Liver (tissue), 8 donors: ENCODE measurements at regions not wholly inside any gene's neighbourhood (a gene's known extent, or its start where the extent isn't known, plus 50 kb on each side); places are given as distances from the start of the nearest gene placed in this dataset.

Experiments
- DNase-seq: peaks from one replicate; pipeline ENCODE4 v3.0.0-alpha.2; 2017; ENCODE audit warnings: low spot score
- H3K27ac ChIP-seq, 2 donors: one replicate each; pipeline ENCODE4 v1.7.0; 2013; ENCODE audit warnings: inconsistent platforms in 2 of 2, low read length in 2 of 2, control low read depth in 1 of 2, low read depth in 1 of 2, mild to moderate bottlenecking in 1 of 2
- H3K27me3 ChIP-seq, 4 donors: one replicate each; pipeline versions ENCODE4 v1.6.1 to v1.7.0; 2013; ENCODE audit warnings: low read length in 3 of 4, inconsistent platforms in 1 of 4, mild to moderate bottlenecking in 1 of 4, moderate library complexity in 1 of 4; ENCODE audit not compliant: control insufficient read depth in 4 of 4, insufficient read depth in 4 of 4
- H3K36me3 ChIP-seq, 4 donors: one replicate each; pipeline versions ENCODE4 v1.6.1 to v1.7.0; 2013; ENCODE audit warnings: low read length in 3 of 4, mild to moderate bottlenecking in 3 of 4, low read depth in 1 of 4, moderate library complexity in 1 of 4; ENCODE audit not compliant: control insufficient read depth in 4 of 4, insufficient read depth in 3 of 4
- H3K4me1 ChIP-seq, 4 donors: one replicate each; pipeline versions ENCODE4 v1.6.1 to v1.7.0; 2013; ENCODE audit warnings: low read length in 3 of 4, mild to moderate bottlenecking in 3 of 4, moderate library complexity in 1 of 4; ENCODE audit not compliant: control insufficient read depth in 4 of 4, insufficient read depth in 4 of 4
- H3K4me3 ChIP-seq, 3 donors: one replicate each; pipeline versions ENCODE4 v1.6.1 to v1.7.0; 2013; ENCODE audit warnings: low read length in 3 of 3, control low read depth in 1 of 3, low read depth in 1 of 3, mild to moderate bottlenecking in 1 of 3
- H3K9ac ChIP-seq, 2 donors: one replicate each; pipeline ENCODE4 v1.7.0; 2013; ENCODE audit warnings: low read length in 2 of 2, mild to moderate bottlenecking in 2 of 2, moderate library complexity in 2 of 2, control low read depth in 1 of 2, low read depth in 1 of 2
- H3K9me3 ChIP-seq, 4 donors: one replicate each; pipeline versions ENCODE4 v1.6.1 to v1.7.0; 2013; ENCODE audit warnings: low read length in 3 of 4; ENCODE audit not compliant: control insufficient read depth in 4 of 4
- ATF3 ChIP-seq: IDR thresholded peaks from 2 replicates; pipeline ENCODE4 v1.6.1; 2016; ENCODE audit warnings: antibody characterized with exemption
- CTCF ChIP-seq: fragments of 150-350 bp; IDR thresholded peaks from 2 replicates; pipeline ENCODE4 v1.5.1; 2017; ENCODE audit warnings: improper control_type of control experiment, low read depth, low read length; ENCODE audit not compliant: missing input control
- EGR1 ChIP-seq, 2 donors: IDR thresholded peaks; 2 replicates each; pipeline ENCODE4 v1.6.1; 2016 to 2018; ENCODE audit warnings: antibody characterized with exemption in 2 of 2, low read depth in 2 of 2
- FOXA1 ChIP-seq: IDR thresholded peaks from 2 replicates; pipeline ENCODE4 v1.6.1; 2016; ENCODE audit warnings: antibody characterized with exemption
- FOXA2 ChIP-seq: IDR thresholded peaks from 2 replicates; pipeline ENCODE4 v1.6.1; 2016; ENCODE audit warnings: antibody characterized with exemption
- GABPA ChIP-seq, 2 donors: IDR thresholded peaks in 1 of 2; conservative IDR thresholded peaks in 1 of 2; 2 replicates each; pipeline ENCODE4 v1.6.1; 2016; ENCODE audit warnings: antibody characterized with exemption in 2 of 2, mild to moderate bottlenecking in 1 of 2, moderate library complexity in 1 of 2
- HNF4A ChIP-seq, 2 donors: conservative IDR thresholded peaks; 2 replicates each; pipeline ENCODE4 v1.6.1; 2016; ENCODE audit warnings: antibody characterized with exemption in 2 of 2, mild to moderate bottlenecking in 2 of 2
- HNF4G ChIP-seq: IDR thresholded peaks from 2 replicates; pipeline ENCODE4 v1.6.1; 2016; ENCODE audit warnings: antibody characterized with exemption
- JUND ChIP-seq, 2 donors: IDR thresholded peaks; 2 replicates each; pipeline ENCODE4 v1.6.1; 2016; ENCODE audit warnings: antibody characterized with exemption in 2 of 2
- MAX ChIP-seq: IDR thresholded peaks from 2 replicates; pipeline ENCODE4 v1.6.1; 2016; ENCODE audit warnings: antibody characterized with exemption
- NR2F2 ChIP-seq: IDR thresholded peaks from 2 replicates; pipeline ENCODE4 v1.6.1; 2016; ENCODE audit warnings: antibody characterized with exemption
- RAD21 ChIP-seq, 2 donors: IDR thresholded peaks; 2 replicates each; pipeline ENCODE4 v1.6.1; 2016; ENCODE audit warnings: antibody characterized with exemption in 2 of 2, mild to moderate bottlenecking in 2 of 2
- REST ChIP-seq: IDR thresholded peaks from 2 replicates; pipeline ENCODE4 v1.6.1; 2016; ENCODE audit warnings: antibody characterized with exemption, mild to moderate bottlenecking
- RXRA ChIP-seq, 2 donors: IDR thresholded peaks; 2 replicates each; pipeline ENCODE4 v1.6.1; 2017 to 2018; ENCODE audit warnings: antibody characterized with exemption in 2 of 2, mild to moderate bottlenecking in 1 of 2
- SP1 ChIP-seq: IDR thresholded peaks from 2 replicates; pipeline ENCODE4 v1.6.1; 2018; ENCODE audit warnings: antibody characterized with exemption, mild to moderate bottlenecking
- TAF1 ChIP-seq: conservative IDR thresholded peaks from 2 replicates; pipeline ENCODE4 v1.6.1; 2016; ENCODE audit warnings: antibody characterized with exemption, mild to moderate bottlenecking
- YY1 ChIP-seq: IDR thresholded peaks from 2 replicates; pipeline ENCODE4 v1.6.1; 2016; ENCODE audit warnings: antibody characterized with exemption, mild to moderate bottlenecking
- WGBS: extraction: QIAGEN DNeasy Blood & Tissue Kit; methylation state at CpG from one replicate; pipeline ENCODE4 v1.1.7; 2013; 5-methylcytosine and 5-hydroxymethylcytosine counted together
- donor health status: healthy.
- donor health status: healthy.
- donor health status: healthy.
- donor health status: healthy.
- donor health status: healthy.

- no peak overlapping the region for H3K4me3 ChIP-seq
- H3K4me1 ChIP-seq: peaks cover 0 to 8% (median 4%) of the 10 kb centered on the region in 4 donors
- peak; percentile 75 for DNase-seq
- peaks cover 0 to 2% (median 0%) of the 10 kb centered on the region in 4 donors for H3K27me3 ChIP-seq
- no peak overlapping the region for H3K27ac ChIP-seq
- no peaks in the 10 kb centered on the region for H3K36me3 ChIP-seq
- TF ChIP-seq CTCF (peak; percentile 58), ATF3 (no peak), RAD21 (IDR thresholded peaks at IDR 0.05) (peak; percentile 68 to 76)
- no peak overlapping the region for H3K9ac ChIP-seq
- WGBS: 8% methylated on average over 11 of the region's 11 CpGs
- H3K9me3 ChIP-seq: no peaks in the 10 kb centered on the region
Observed at GRCh38 chr9:14428781-14429230, 114.9 kb upstream of the NFIB start.

- 81% methylated on average over 2 of the region's 2 CpGs for WGBS
- Histone ChIP-seq H3K9ac (no peak overlapping the region), H3K27me3 (peaks cover 0 to 2% (median 0%) of the 10 kb centered on the region in 4 donors), H3K36me3 (no peaks in the 10 kb centered on the region), H3K9me3 (no peaks in the 10 kb centered on the region), H3K27ac (no peak overlapping the region), H3K4me1 (peaks cover 0 to 5% (median 1%) of the 10 kb centered on the region in 4 donors), H3K4me3 (no peak overlapping the region)
- TF ChIP-seq FOXA2 (no peak), REST (no peak), RAD21 (IDR thresholded peaks at IDR 0.05) (no peak), JUND (IDR thresholded peaks at IDR 0.05) (no peak), RXRA (IDR thresholded peaks at IDR 0.05) (no peak), NR2F2 (no peak), HNF4A (conservative IDR thresholded peaks at IDR 0.05) (no peak), MAX (no peak), GABPA (IDR thresholded peaks at IDR 0.05 in 1 of 2, conservative IDR thresholded peaks at IDR 0.05 in 1 of 2) (no peak), FOXA1 (no peak), SP1 (no peak), EGR1 (IDR thresholded peaks at IDR 0.05; ENCODE audit: low read depth in 2 of 2) (no peak), TAF1 (no peak), HNF4G (no peak), ATF3 (no peak), YY1 (no peak), CTCF (no peak)
- no peak for DNase-seq
Observed at GRCh38 chr9:14427419-14427818, 113.5 kb upstream of the NFIB start.
